GM19238 (cell line): ENCODE measurements at regions not wholly inside any gene's neighbourhood (a gene's known extent, or its start where the extent isn't known, plus 50 kb on each side); places are given as distances from the start of the nearest gene placed in this dataset.
A peak's percentile ranks its signal among the peaks of the same experiment; 100 is the strongest.

ENCODE experiments used
- DNase-seq: peaks from one replicate; pipeline ENCODE4 v3.0.0; 2011; ENCODE audit warnings: low spot score; ENCODE audit not compliant: insufficient read length

GRCh38 chr5:133882389-133882695 is 86.1 kb downstream of the C5orf15 start:
- no peak for DNase-seq

GRCh38 chr5:133881576-133882388 is 86.6 kb downstream of the C5orf15 start:
- no peak for DNase-seq

GRCh38 chr5:133878236-133878555 is 90.2 kb downstream of the C5orf15 start:
- no peak for DNase-seq

- no peak for DNase-seq
Observed at GRCh38 chr5:133877351-133878235, 90.8 kb downstream of the C5orf15 start.

- DNase-seq, result no peak
Observed at GRCh38 chr5:133876266-133876665, 92.2 kb downstream of the C5orf15 start.

GRCh38 chr5:133875179-133875578 is 93.2 kb downstream of the C5orf15 start:
- DNase-seq, result no peak

- no peak for DNase-seq
Observed at GRCh38 chr5:133873449-133873848, 95.0 kb downstream of the C5orf15 start.

- no peak for DNase-seq
Observed at GRCh38 chr5:133870661-133871060, 97.8 kb downstream of the C5orf15 start.

- DNase-seq, result no peak
Observed at GRCh38 chr5:133869519-133870335, 98.7 kb downstream of the C5orf15 start.

- DNase-seq, result peak; percentile 71
Observed at GRCh38 chr5:133868946-133869518, 99.4 kb downstream of the C5orf15 start.

- no peak for DNase-seq
Observed at GRCh38 chr5:133867851-133868545, 100.4 kb downstream of the C5orf15 start.

GRCh38 chr5:133867341-133867740 is 101.1 kb downstream of the C5orf15 start:
- DNase-seq, result no peak

GRCh38 chr5:133866903-133867245 is 101.6 kb downstream of the C5orf15 start:
- DNase-seq, result no peak

GRCh38 chr5:133866160-133866902 is 102.1 kb downstream of the C5orf15 start:
- no peak for DNase-seq

- DNase-seq, result no peak
Observed at GRCh38 chr5:133865113-133865512, 103.3 kb downstream of the C5orf15 start.

GRCh38 chr5:133864711-133865110 is 103.7 kb downstream of the C5orf15 start:
- DNase-seq, result no peak

GRCh38 chr5:133863857-133864585 is 104.4 kb downstream of the C5orf15 start:
- DNase-seq, result no peak

- no peak for DNase-seq
Observed at GRCh38 chr5:133861161-133861737, 107.2 kb downstream of the C5orf15 start.

GRCh38 chr5:133859073-133859472 is 109.4 kb downstream of the C5orf15 start:
- no peak for DNase-seq
